GM19035 (cell line): ENCODE measurements at regions not wholly inside any gene's neighbourhood (a gene's known extent, or its start where the extent isn't known, plus 50 kb on each side); places are given as distances from the start of the nearest gene placed in this dataset.
"Not testable (repeated sequence)": the region's sequence is repeated elsewhere in the genome, so short reads cannot be mapped to it uniquely, and the experiment has no call there.

ENCODE experiments used
- ATAC-seq: cut with Tn5 transposase; IDR thresholded peaks from one replicate; pipeline ENCODE4 v1.9.1; 2021; ENCODE audit not compliant: unreplicated experiment

DNA sequence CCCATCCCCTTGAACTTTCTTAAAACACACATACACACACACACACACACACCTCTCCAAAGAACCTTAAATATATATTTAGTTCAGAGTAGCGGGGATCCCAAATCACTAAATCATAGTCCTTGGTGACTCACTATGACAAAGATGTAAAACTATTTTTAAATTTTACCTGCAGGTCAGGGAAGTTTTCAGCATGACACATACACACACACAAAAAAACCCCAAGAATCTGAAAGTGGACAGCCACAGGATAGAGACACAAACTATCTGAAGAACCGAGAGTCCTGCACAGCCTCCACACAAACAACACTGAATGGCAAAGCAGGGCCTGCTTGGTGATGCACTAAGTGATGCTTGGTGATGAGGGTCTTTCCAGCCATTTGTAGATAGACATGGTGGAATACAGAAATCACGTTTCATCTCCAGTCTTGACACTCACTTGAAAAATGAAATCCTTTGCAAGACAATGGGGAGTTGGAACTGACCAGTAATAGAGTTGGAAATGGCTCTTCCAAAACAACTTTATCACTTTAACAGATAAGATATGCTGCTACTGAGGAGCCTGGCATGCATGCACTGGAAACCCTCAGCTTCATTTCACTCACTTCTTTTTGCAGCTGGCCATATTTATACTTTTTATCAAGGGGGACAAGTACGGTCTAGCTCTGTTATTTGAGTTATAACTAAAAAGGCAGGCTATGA is 307.3 kb downstream of the RAPGEF2 start:
- ATAC-seq = no peak

DNA sequence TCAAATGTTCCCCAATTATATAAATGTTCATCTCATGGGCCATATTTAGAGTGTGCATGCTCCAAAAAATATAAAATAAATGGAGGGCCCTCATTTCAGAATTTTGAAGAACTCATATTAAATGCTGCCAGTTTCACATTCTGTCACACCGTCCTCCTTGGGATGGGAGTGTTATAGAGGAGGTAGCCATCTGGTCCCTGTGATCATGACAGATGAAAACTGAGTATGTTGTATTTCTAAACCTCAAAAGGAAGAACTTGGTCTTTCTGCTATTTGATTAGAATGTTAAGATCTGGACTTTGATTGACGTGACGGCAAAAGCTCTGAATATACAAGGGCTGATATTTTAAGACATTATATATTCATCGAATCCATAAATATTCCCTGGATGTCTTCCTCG is 308.0 kb downstream of the RAPGEF2 start:
- ATAC-seq = no peak

DNA sequence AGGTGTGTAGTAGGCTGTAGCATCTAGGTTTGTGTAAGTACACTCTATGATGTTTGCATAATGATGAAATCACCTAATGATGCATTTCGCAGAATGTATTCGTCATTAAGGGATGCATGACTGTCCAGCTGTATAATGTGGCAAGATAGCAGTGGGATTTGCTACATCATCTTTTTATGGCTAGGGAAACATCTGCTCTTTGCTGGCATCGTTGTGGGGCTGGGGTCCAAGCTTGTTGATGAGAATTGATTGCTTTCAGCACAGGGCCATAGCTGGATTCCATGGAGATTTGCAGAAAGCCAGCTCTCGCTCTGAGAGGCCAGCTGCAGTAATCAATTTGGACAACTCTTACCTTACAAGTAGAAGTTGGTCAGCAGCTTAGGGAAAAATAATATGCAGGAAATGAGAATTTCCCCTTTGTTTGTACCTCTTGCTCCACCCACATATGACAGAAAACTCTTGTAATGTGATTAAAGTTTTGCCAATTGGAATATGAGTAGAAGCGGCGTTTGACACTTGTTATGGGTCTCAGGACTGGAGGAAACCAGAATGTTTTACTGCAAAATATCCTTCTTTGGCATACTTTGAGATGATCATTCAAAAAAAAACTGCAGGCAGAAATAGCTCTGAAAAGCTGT is 310.5 kb downstream of the RAPGEF2 start:
- ATAC-seq = no peak

DNA sequence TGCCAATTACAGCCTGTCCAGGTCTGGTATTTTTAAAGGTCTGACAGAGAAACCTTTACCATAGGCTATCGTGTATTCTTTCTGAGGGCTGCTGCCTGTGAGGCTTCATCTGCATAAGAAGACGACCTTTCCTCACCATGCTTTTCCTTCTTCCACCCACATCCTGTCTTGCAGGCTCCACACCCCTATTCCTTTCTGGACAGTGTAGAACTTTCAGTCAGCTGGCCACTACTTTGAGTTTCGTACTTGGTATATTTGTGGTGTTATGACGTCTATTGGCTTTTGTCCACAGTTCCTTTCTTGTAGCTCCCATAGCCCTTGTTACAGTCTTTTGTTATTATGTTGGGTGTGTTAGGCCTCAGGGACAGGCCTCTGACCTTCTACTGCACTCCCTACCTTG is 311.4 kb downstream of the RAPGEF2 start:
- no peak for ATAC-seq

DNA sequence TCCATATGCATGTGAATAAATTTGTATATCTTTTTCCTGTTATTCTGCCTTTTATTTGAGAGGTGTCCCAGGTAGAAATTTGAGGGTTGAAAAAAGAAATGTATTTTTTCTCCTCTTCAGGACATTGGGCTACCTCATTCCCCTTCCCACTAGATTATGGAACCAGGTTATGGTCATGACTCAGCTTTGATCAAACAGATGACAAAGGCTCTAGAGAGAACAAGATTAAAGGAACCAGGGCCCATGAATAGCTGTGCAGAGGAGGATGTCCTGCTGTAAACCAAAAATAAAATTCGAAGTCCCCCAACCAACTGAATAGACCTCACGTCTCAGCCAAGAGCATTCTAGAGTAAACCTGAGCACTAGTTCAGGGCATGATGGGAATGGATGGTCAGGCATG is 313.2 kb downstream of the RAPGEF2 start:
- no peak for ATAC-seq

DNA sequence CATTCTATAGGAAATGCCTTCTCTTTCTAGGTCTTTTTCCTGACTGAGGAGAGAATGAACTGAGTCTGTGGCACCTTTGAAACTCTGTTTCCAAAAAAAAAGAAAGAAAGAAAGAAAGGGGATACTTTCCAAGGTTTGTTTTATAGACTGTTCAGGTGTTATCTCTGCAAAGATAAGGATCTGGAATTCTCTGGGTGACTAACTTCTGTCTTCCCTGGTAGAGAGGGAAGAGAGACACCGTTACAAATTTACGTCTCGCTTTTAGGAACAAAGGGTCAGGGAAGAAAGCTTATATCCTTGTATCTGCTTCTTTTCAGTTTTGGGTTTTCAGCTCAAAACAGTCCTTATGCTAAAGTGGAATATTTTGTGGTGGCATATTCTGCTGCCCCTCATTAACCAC is 314.1 kb downstream of the RAPGEF2 start:
- ATAC-seq = no peak

DNA sequence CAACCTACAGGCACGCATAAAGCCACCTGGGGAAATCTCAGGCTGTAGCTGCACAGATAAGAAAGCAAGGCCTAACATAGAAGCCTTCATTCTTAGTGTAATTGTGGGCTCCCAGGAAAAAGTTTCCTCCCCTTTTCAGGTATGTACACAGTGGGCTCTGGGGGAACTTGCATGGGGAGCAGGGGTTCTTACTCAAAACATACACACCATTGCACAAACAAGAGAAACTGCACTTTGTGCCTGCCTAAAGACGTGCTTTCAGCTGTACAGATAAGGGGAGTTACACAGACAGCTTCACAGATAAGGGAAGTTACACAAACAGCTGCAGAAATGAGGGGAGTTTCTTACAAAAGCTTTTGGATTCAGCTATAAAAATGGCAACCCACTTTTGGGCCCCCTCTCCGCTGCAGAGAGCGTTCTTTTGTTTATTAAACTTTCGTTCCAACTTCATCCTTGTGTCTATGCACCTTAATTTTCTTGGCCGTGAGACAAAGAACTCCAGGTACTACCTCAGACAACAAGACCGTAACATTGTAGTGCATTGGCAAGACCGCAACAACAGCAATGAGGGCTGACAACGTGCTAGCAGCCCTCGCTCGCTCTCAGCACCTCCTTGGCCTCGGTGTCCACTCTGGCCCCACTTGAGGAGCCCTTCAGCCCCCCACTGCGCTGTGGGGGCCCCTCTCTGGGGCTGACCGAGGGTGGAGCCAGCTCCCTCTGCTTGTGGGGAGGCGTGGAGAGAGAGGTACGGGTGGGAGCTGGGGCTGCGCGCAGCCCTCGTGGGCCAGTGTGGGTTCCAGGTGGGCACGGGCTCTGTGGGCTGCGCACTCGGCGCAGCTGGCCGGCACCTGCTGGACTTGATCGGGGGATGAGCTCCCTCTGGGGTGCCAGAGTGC is 317.5 kb downstream of the RAPGEF2 start:
- ATAC-seq = no peak

DNA sequence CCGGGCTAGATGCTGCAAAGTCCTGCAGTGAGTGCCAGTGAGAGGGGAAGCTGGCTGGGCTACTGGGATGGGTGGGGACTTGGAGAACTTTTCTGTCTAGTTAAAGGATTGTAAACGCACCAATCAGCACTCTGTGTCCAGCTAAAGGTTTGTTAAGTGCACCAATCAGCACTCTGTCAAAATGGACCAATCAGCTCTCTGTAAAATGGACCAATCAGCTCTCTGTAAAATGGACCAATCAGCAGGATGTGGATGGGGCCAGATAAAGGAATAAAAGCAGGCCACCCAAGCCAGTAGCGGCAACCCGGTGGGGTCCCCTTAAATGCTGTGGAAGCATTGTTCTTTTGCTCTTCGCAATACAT is 318.2 kb downstream of the RAPGEF2 start:
- ATAC-seq = not testable (repeated sequence)

DNA sequence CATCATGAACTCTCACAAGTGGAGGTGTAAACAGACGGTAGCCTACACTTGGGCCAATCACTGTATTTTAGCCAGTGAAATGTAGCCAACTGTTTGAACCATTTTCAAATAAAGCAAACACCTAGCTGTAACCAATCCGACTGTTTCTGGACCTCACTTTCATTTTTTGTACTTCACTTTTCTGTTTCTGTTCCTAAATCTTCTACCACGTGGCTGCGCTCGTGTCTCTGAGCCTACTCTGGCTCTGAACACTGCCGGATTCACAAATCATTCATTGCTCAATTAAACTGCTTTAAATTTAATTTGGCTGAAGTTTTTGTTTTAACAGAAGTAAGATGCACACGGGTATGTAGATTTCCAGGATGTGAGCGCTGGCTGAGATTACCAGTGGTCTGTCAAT is 319.1 kb downstream of the RAPGEF2 start:
- no peak for ATAC-seq

DNA sequence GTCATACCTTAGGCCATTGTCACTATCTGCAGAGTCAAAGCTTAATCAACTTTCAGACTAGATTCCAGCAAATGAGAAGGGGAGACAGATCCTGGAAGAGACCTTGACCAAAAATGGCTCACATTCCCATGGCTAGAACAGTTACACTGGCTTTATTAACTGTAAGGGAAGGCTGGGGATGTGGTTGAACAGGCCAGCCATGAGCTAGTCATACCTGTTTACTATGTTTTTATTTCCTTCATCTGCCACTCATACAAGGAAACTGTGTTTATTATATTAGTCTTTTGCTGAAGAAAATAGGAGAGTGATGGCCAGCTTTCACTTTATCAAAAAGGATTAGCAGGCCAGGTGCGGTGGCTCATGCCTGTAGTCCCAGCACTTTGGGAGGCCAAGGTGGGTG is 319.7 kb downstream of the RAPGEF2 start:
- ATAC-seq = no peak

DNA sequence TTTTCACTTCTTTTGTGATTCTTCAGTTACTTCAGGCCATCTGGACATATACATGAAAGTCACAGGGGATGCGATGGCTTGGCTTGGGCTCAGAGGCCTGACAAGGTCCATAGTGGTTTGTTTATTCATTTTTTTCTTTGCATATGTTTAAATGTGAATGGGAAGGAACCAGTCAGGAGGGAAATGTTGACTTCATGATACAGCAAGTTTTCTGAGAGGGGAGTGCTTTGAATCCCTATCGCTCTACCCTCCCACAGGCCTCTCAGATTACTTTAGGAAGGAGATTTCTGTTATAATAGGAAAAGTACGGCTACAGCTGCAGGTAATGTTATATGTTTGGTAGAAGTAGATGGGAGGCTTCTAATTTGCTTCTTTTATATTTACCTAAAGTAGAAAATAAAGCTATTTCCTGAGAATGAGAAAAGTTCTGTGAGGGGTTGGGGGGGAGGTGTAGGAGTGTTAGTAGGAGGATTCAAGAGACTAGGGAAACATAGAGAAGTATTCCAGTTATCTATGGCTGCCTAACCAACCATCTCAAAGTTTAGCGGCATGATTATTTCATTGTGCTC is 322.9 kb downstream of the RAPGEF2 start:
- ATAC-seq = no peak

DNA sequence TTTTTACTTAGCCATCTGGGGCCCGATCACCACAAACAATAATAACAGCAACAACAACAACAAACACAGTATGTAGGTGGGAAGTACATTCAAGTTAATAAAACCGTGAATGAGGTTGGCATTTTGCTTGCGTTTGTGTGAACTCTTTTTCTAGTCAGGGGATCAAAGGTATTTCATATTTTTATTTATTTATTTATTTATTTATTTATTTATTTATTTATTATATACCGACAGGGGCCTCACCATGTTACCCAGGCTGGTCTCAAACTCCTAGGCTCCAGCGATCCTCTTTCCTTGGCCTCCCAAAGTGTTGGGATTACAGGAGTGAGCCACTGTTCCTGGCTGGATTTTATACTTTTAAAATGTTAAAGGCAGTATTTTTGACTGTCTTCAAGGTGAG is 325.4 kb downstream of the RAPGEF2 start:
- ATAC-seq = no peak

DNA sequence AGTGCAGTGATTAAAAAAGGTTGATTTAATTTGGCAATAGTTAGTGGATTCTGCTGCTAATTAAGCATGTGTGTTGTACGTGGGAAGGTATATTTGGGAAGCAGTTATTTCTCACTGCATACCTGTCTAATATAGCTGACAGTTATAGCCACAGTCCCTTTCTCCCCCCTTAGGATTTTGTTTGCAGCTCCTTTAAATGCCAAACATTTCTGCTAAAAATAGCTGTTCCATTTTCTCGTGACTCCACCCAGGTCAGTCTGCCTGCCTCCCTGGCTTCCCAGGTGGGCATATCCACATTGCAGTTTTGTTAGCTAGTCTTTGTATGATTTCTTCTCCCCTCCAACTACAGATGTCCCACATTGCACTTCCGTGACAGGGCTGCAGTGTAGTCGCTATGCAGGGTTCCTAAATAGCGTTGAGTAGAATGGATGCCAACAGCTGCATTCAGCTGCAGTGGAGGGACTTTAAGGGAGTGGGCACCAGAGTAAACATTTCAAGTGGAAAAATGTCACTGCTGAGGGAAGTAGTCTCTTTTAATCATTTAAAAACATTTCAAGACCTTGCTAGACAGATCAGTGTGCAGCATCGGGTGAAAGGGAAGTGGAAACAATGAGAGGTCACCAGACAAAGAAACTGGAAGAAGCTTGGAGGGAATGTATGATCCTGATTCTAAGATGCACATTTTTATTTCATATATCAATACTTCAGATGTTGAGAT is 326.3 kb downstream of the RAPGEF2 start:
- no peak for ATAC-seq

DNA sequence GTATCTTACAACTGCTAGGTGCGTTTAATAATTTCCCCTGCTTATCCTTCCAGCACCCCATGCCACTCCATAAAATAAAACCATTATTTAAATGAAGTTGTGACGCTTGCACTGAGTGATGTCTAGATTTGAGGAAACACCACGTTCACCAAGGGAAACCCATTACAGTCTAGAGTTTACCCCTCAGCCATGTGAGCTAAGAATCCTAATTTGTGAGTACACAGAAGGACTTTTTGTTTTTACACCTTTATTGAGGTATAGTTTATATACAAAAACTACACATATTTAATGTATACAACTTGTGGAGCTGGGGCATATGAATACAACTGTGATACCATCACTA is 326.8 kb downstream of the RAPGEF2 start:
- no peak for ATAC-seq

DNA sequence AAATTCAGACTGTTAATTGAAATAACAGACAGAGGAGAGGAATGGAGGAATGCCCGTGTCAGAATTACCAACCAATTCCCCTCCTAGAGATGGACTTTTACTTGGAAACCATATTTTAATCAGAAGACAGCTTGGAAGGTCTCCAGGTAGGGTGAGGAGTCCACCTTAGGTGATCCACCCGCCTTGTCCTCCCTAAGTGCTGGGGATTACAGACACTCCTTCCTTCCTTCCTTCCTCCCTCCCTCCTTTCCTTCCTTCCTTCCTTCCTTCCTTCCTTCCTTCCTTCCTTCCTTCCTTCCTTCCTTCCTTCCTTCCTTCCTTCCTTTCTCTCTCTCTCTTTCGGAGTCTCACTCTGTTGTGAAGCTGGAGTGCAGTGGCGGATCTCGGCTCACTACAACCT is 328.0 kb downstream of the RAPGEF2 start:
- ATAC-seq = no peak

DNA sequence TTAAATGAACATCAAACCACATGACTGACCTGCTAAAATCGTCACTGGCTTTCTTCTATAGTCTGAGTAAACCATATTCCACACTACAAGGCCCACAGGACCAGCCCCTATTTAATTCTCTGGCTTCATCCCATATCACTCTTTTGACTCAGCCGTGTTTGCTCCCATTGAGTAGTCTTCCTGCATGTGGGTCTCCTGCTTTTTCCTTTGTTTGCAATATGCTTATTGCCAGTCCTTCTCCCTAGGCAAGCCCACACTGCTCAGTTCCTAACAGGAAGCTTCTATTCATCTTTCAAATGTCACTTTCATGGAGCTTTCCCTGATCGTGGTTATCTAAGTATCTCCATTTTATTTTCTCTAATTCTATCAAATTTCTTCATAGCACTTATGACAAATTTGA is 329.6 kb downstream of the RAPGEF2 start:
- no peak for ATAC-seq

DNA sequence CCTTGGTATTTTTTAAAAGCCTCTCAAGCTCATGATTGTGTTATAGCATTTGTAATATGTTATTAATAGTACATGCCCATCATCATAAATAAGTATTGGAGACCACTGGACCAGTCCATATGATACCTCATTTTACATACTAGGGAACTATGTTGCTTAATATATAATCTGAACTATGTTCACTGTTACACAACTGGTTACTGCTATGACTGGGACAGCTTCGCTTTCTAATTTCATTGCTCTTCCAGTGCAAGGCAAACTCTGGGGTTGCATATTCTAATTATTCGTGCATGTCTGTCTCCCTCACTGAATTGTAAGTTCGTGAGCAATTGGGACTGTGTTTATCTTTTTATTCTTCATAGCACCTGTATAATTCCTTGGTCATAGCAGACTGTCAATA is 330.5 kb downstream of the RAPGEF2 start:
- no peak for ATAC-seq

DNA sequence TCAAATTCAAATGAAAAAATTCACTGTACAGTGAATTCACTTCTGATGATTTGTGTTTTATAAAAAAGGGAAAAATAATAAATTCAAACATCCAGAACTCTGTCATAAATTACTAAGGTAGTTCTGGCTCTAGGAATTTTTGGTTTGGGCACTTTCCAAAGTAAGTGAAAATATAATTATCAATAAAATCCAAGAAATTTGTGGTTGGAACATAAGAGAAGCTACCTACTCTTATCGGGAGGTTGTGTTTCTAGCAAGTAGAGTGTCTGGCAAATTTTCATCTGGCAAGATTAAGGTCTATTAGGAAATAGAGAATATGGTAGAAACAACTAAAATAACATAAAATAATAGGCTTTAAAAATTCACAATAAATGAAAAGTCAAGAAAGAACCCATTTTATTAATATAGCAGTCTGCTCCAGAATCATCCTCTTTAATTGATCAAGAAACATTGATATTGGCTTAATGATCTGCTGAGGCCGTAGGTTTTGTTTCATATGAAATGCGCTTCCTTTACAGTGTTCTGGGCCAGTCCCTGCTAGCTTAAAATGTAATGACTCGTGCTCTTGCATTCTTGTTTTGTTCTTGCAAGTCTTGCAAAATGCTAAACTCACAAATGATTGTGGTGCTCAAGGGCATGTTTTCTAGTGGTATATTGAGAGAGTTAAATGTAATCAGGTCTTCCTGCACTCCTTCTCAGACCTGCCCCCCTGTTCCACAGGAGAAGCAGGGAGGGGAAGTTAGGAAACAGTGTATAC is 331.4 kb downstream of the RAPGEF2 start:
- no peak for ATAC-seq

DNA sequence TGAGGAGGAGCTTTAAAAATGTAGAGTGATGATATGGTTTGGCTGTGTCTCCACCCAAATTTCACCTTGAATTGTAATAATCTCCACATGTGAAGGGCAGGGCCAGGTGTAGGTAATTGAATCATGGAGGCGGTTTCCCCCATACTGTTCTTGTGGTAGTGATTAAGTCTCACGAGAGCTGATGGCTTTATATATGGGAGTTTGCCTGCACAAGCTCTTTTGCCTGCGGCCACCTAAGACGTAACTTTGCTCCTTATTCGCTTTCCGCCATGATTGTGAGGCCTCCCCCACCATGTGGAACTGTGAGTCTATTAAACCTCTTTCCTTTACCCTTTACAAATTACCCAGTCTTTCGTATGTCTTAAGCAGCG is 332.0 kb downstream of the RAPGEF2 start:
- no peak for ATAC-seq

DNA sequence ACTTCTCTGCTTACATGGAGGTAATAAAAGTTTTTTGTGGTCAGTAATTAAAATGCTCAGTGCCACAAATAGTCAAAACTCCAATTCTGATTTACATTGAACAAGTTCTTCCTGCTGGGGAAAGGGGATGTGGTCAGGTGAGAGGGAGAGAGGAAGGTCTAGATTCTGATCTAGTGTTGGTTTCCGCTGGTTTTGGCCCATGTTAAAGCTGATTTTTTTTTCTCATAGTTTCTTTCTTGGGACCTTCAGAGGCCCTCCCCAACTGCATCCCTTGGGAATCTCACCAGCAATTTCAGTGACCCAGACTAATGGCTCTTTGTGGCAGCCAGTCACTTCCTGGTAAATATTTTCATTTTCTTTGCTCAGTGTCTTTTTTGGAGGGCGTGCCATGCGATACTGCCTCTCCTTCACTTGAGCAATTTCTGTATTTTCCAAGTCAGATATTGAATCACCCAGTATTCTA is 332.7 kb downstream of the RAPGEF2 start:
- ATAC-seq = no peak
